DND-41 (cell line): ENCODE measurements at regions not wholly inside any gene's neighbourhood (a gene's known extent, or its start where the extent isn't known, plus 50 kb on each side); places are given as distances from the start of the nearest gene placed in this dataset.
"Not testable (repeated sequence)": the region's sequence is repeated elsewhere in the genome, so short reads cannot be mapped to it uniquely, and the experiment has no call there.

Experiments used
- EZH2 ChIP-seq: IDR thresholded peaks from 3 replicates; pipeline ENCODE4 v1.6.1; 2012; ENCODE audit warnings: borderline replicate concordance, low read depth, mild to moderate bottlenecking, moderate library complexity, low read length, inconsistent platforms; ENCODE audit not compliant: severe bottlenecking
- TF ChIP-seq, protein P1 (sequence below): IDR thresholded peaks from 2 replicates; pipeline ENCODE4 v1.5.1; 2012; ENCODE audit warnings: borderline replicate concordance, low read length, moderate library complexity, mild to moderate bottlenecking; ENCODE audit not compliant: poor library complexity, severe bottlenecking; ENCODE audit errors: extremely low read depth

DNA sequence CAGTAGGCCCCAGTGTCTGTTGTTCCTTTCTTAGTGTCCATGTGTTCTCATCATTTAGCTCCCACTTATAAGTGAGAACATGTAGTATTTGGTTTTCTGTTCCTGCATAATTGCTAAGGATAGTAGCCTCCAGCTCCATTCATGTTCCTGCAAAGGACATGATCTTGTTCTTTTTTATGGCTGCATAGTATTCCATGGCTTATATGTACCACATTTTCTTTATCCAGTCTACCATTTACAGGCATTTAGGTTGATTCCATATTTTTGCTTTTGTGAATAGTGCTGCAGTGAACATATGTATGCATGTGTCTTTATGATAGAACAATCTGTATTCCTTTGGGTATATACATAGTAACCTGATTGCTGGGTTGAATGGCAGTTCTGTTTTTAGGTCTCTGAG is 134.4 kb upstream of the MON1B start:
- TF ChIP-seq, protein P1, sequence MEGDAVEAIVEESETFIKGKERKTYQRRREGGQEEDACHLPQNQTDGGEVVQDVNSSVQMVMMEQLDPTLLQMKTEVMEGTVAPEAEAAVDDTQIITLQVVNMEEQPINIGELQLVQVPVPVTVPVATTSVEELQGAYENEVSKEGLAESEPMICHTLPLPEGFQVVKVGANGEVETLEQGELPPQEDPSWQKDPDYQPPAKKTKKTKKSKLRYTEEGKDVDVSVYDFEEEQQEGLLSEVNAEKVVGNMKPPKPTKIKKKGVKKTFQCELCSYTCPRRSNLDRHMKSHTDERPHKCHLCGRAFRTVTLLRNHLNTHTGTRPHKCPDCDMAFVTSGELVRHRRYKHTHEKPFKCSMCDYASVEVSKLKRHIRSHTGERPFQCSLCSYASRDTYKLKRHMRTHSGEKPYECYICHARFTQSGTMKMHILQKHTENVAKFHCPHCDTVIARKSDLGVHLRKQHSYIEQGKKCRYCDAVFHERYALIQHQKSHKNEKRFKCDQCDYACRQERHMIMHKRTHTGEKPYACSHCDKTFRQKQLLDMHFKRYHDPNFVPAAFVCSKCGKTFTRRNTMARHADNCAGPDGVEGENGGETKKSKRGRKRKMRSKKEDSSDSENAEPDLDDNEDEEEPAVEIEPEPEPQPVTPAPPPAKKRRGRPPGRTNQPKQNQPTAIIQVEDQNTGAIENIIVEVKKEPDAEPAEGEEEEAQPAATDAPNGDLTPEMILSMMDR: not testable (repeated sequence)
- TF ChIP-seq EZH2: not testable (repeated sequence)
